ENCODE measurements at regions not wholly inside any gene's neighbourhood (a gene's known extent, or its start where the extent isn't known, plus 50 kb on each side); places are given as distances from the start of the nearest gene placed in this dataset.

DNA sequence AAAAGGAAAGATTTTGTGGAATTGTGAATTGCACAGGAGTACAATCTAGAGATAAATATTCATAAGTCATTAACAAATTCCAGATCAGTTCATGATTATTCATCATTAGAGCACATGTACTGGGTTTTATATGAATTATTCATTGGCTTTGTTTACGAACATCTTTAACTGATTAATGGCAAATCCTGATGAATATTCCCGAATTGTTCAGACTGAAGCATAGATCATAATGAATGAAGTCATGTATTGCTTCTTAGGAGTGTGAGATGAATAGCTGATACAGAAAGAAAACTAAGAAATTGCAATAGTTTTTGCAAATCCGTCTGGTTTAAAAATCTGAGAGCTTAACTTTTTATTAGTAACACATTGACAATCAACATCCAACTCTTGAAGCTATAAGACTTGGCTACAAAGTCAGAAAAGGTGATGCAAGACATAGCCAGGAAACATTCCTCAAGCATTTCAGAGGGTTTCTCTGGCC, 183.6 kb upstream of the DGKB start:
- intact Hi-C loops (cut with micrococcal nuclease), result loop anchor here (5.0 kb wide), 1 partner anchor 46 kb away; no protein-coding TSS in a partner anchor
- no peak for DNase-seq
- H3K27me3 ChIP-seq (ENCODE audit: low read length), result no peaks in the 10 kb centered on the region
- H3K36me3 ChIP-seq (ENCODE audit: low read depth, low read length), result no peaks in the 10 kb centered on the region
- H3K9ac ChIP-seq (ENCODE audit: low read length), result no peak overlapping the region
- BruUV-seq (replicated peaks), result no TSS peak
- H3K9me3 ChIP-seq (ENCODE audit: low read length), result no peaks in the 10 kb centered on the region
- no peak for ATAC-seq
- peak overlapping the region; percentile 53 for H3K27ac ChIP-seq (ENCODE audit: low read length)
- H3K4me1 ChIP-seq (ENCODE audit: insufficient read depth, low read length), result peaks cover 18% of the 10 kb centered on the region
- POLR2A ChIA-PET (ENCODE audit: unreplicated experiment), result no interaction called here
- H3K79me2 ChIP-seq (ENCODE audit: low read length), result no peaks in the 10 kb centered on the region
- TF ChIP-seq EZH2phosphoT487 (IDR thresholded peaks at IDR 0.05; ENCODE audit: borderline replicate concordance, low read length) (no peak), EZH2 (IDR thresholded peaks at IDR 0.05; ENCODE audit: low read length, unreplicated experiment) (no peak), CTCF (conservative IDR thresholded peaks at IDR 0.05; ENCODE audit: low read depth, low read length) (no peak)
- no peak overlapping the region for H3K4me3 ChIP-seq (ENCODE audit: low read length)
- no peaks in the 10 kb centered on the region for H4K20me1 ChIP-seq (ENCODE audit: low read length)
- H3F3A ChIP-seq (ENCODE audit: low read length, unreplicated experiment), result no peaks in the 10 kb centered on the region
- no peak overlapping the region for H2AFZ ChIP-seq (ENCODE audit: low read length)
- CTCF ChIA-PET, result no interaction called here
- peak overlapping the region; percentile 37; the same call in 1 of the 2 replicates for H3K4me2 ChIP-seq (ENCODE audit: low read length)
- no peaks in the 10 kb centered on the region for H3K9me2 ChIP-seq (replicated peaks; ENCODE audit: low read length)

GRCh38 chr7:15085366-15085765, 182.8 kb upstream of the DGKB start:
- Histone ChIP-seq H3K27me3 (ENCODE audit: low read length) (no peaks in the 10 kb centered on the region), H3K9me3 (ENCODE audit: low read length) (no peaks in the 10 kb centered on the region), H2AFZ (ENCODE audit: low read length) (no peak overlapping the region), H3F3A (ENCODE audit: low read length, unreplicated experiment) (no peaks in the 10 kb centered on the region), H3K9me2 (replicated peaks; ENCODE audit: low read length) (no peaks in the 10 kb centered on the region), H3K27ac (ENCODE audit: low read length) (no peak overlapping the region), H3K4me1 (ENCODE audit: insufficient read depth, low read length) (peaks cover 18% of the 10 kb centered on the region), H3K79me2 (ENCODE audit: low read length) (no peaks in the 10 kb centered on the region), H3K36me3 (ENCODE audit: low read depth, low read length) (no peaks in the 10 kb centered on the region), H4K20me1 (ENCODE audit: low read length) (no peaks in the 10 kb centered on the region), H3K9ac (ENCODE audit: low read length) (no peak overlapping the region), H3K4me3 (ENCODE audit: low read length) (no peak overlapping the region), H3K4me2 (ENCODE audit: low read length) (no peak overlapping the region)
- CTCF ChIA-PET, result no interaction called here
- POLR2A ChIA-PET (ENCODE audit: unreplicated experiment), result no interaction called here
- no TSS peak for BruUV-seq (replicated peaks)
- ATAC-seq (no peak), DNase-seq (no peak)
- TF ChIP-seq EZH2 (IDR thresholded peaks at IDR 0.05; ENCODE audit: low read length, unreplicated experiment) (no peak), EZH2phosphoT487 (IDR thresholded peaks at IDR 0.05; ENCODE audit: borderline replicate concordance, low read length) (no peak), CTCF (conservative IDR thresholded peaks at IDR 0.05; ENCODE audit: low read depth, low read length) (no peak)
- intact Hi-C loops (cut with micrococcal nuclease), result loop anchor here (5.0 kb wide), 1 partner anchor 47 kb away; no protein-coding TSS in a partner anchor

DNA sequence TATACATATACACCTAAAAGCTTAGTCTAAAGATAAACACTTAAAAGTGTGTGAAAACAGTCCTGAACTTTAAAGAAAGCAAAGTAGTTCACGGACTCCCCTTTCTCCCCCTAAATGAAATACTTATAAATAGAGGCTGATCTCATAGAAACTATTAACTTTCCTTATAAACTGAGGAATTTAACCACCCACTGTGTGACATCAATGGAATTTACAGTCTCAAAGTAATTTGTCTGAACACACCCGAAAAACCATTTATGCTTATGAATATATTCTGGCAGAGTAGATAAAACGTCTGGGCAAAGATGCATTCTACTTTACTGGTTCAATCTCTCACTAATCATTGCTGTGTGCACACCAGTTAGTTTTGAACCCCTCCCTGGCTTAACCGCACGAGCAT, 181.8 kb upstream of the DGKB start:
- Histone ChIP-seq H3K9me2 (replicated peaks; ENCODE audit: low read length) (no peaks in the 10 kb centered on the region), H3K36me3 (ENCODE audit: low read depth, low read length) (no peaks in the 10 kb centered on the region), H3K4me1 (ENCODE audit: insufficient read depth, low read length) (peaks cover 18% of the 10 kb centered on the region), H3K4me2 (ENCODE audit: low read length) (no peak overlapping the region), H3K27me3 (ENCODE audit: low read length) (no peaks in the 10 kb centered on the region), H3K79me2 (ENCODE audit: low read length) (no peaks in the 10 kb centered on the region), H3K9me3 (ENCODE audit: low read length) (no peaks in the 10 kb centered on the region), H3K9ac (ENCODE audit: low read length) (no peak overlapping the region), H2AFZ (ENCODE audit: low read length) (peak overlapping the region; percentile 9; the same call in 1 of the 2 replicates), H4K20me1 (ENCODE audit: low read length) (no peaks in the 10 kb centered on the region), H3F3A (ENCODE audit: low read length, unreplicated experiment) (no peaks in the 10 kb centered on the region), H3K27ac (ENCODE audit: low read length) (no peak overlapping the region), H3K4me3 (ENCODE audit: low read length) (no peak overlapping the region)
- BruUV-seq (replicated peaks), result no TSS peak
- ATAC-seq, result no peak; the same call in 1 of the 2 replicates
- TF ChIP-seq EZH2phosphoT487 (IDR thresholded peaks at IDR 0.05; ENCODE audit: borderline replicate concordance, low read length), result no peak
- no peak for TF ChIP-seq EZH2 (IDR thresholded peaks at IDR 0.05; ENCODE audit: low read length, unreplicated experiment)
- TF ChIP-seq CTCF (conservative IDR thresholded peaks at IDR 0.05; ENCODE audit: low read depth, low read length), result no peak
- POLR2A ChIA-PET (ENCODE audit: unreplicated experiment), result no interaction called here
- no peak for DNase-seq
- intact Hi-C loops (cut with micrococcal nuclease), result no loop called here
- CTCF ChIA-PET, result no interaction called here
